Eye (tissue), 1 donor: ENCODE measurements at regions not wholly inside any gene's neighbourhood (a gene's known extent, or its start where the extent isn't known, plus 50 kb on each side); places are given as distances from the start of the nearest gene placed in this dataset.
"Not testable (repeated sequence)": the region's sequence is repeated elsewhere in the genome, so short reads cannot be mapped to it uniquely, and the experiment has no call there.

ENCODE experiments used
- DNase-seq: peaks from one replicate; pipeline ENCODE4 v3.0.0-alpha.2; 2015

DNA sequence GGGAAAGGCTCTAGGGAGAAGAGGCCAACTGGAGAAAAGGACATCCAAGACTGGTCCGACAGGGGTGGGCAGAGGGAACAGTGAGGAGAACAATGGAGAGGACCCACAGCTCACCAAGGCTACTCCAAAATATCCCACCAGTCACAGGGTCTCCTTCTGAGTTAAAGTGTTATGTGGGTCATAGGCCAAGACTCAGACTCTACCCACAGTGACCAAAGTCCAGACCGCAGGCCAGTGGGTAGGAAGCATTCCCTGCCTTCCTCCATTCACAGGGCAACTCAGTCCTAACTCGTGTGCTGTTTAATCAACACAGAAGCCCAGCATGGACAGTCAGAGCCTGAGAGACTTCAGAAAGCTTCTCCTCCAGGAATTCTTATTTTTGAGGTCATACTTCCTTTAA lies 260.6 kb downstream of the SMAD2 start:
- DNase-seq: no peak

DNA sequence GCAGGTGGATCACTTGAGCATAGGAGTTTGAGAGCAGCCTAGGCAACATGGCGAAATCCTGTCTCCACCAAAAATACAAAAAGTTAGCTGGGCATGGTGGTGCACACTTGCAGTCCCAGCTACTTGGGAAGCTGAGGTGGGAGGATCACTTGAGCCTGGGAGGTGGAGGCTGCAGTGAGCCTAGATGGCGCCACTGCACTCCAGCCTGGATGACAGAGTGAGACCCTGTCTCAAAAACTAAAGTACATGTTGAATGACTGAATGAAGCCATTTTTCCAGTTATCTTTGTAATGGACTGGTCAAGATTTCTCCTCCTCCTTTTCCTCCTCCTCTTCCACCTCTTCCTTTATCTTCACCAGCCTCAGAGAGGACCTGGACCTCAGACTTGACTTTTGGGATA lies 272.0 kb downstream of the SMAD2 start:
- DNase-seq: no peak

DNA sequence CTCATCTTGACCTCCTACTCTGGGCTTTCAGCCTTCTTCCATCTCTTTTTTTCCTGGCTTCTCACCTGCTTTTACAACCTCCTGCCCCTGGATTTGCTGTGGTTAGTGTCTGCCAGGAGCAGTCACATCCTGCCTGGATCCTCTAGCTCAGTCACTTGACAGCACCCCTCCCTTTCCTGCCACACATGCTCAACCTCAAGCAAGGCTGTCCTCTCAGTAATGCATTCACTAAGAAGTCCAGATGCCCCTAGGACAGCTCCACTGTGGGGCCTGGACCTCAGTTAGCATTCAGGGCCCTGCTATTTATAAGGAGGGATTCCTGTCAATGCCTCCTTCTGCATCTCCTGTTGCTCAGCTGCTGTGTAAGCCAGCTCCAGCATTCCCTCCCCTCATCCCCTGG lies 275.5 kb downstream of the SMAD2 start:
- no peak for DNase-seq

DNA sequence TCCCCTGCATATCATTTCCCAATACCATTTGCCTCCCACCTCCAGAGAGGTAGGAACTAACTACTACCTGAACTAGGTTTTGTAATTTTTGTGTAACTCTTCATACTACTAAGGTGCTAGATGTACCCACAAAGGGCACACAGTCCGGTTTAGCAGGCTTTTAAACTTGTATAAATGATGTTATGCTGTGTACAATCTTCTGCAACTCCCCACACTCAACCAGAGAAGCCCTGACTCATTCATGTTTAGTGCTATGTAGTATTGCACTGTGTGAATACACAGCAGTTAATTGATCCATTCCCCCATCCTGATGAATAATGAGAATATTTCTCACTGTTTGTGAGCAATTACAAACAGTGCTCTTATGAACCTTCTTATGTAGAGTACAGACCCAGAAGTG lies 285.6 kb downstream of the SMAD2 start:
- no peak for DNase-seq

DNA sequence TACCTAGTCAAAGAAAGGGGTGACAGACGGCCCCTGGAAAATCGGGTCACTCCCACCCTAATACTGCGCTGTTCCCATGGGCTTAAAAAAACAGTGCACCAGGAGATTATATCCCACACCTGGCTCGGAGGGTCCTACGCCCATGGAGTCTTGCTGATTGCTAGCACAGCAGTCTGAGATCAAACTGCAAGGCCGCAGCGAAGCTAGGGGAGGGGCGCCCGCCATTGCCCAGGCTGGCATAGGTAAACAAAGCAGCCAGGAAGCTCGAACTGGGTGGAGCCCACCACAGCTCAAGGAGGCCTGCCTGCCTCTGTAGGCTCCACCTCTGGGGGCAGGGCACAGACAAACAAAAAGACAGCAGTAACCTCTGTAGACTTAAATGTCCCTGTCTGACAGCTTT lies 292.9 kb downstream of the SMAD2 start:
- DNase-seq: not testable (repeated sequence)

DNA sequence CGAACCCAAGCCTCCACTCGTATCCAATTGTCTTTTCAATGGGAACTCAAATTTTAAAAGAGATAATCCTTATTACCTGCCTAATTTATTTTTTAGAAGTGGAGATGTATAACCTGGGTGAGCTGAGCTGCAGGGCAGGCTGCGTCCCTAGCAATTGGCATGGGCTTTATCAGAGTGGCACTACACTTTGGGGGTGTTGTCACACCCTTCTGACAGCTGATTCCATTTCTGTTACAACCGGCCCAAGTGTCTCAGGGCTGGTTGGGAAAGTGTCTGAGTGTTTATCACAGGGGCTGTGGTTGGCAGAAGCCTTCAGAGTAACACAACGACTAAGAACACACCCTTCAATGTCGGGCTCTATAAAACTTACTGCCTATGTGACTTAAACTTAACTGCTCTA lies 295.0 kb downstream of the SMAD2 start:
- DNase-seq: no peak

DNA sequence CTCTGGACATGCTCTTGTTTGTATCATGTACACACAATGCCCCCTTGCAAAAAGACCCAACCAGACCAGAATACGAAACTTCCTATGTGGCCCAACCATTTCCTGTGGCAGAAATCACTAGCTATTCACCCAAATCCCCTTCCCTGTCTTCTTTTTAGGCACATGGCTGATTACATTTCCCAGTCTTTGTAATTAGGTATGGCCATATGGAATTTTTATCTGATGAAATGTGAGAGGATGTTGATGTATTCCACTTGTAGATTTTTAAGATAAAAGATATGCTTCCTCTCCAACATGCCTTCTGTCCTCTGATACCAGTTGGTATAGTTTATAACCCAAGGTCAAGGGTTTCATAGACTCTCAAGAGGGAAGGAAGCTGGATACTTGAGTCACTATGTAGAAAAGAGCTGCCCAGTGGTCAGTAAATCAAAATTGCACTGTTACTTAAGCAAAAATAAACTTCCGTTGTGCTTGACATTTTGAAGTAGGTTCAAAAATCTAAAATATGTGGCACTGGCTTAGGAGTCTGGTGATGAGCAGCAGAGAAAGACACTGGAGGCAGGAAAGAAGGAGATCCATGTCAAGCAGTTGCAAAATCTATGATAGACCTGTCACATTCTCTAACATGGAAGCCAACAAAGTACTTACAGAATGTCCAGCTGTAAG lies 297.4 kb downstream of the SMAD2 start:
- DNase-seq: no peak

DNA sequence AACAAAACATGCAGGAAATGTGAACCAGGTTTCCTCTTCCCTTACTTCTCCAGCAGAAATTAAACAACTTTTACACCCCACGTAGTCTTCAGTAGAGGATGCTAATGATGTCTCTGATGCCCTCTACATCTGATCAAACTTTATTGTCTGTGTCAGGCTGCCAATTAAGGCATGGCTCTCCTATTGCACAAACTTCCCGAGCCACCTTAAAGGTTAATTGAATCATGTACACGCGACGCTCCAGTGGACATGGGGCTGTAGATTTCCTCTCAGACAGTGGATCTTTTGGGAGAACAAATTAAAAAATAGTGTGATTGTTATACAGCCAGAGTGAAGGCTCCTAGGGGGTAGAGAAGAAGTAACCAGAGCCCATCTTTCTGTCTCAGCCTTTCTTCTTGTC lies 301.6 kb downstream of the SMAD2 start:
- peak; percentile 7 for DNase-seq

DNA sequence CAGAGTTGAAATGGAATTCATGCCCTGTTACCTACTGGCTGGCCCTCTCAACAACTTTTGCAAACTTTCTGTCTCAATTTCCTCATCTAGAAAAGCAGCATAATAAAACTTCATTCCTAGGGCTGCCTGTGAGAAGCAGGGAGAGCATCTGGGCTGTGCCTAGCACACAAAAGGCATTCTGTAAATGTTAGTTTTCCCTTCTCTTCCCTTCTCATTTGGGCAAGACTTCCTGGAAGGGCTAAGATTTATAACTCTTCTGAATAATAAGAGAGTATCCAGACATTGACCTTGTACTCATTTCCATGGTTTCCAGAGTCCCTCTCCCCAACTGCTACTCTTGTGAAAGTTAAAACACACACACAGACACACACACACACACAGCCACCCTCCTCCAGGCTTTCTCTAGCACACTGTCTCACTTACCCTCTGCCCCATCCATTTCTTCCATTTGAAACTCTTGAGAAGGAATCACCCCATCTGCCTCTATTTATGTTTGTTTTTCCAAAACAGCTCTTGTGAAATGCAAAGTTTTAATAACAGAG lies 302.1 kb downstream of the SMAD2 start:
- DNase-seq: no peak

DNA sequence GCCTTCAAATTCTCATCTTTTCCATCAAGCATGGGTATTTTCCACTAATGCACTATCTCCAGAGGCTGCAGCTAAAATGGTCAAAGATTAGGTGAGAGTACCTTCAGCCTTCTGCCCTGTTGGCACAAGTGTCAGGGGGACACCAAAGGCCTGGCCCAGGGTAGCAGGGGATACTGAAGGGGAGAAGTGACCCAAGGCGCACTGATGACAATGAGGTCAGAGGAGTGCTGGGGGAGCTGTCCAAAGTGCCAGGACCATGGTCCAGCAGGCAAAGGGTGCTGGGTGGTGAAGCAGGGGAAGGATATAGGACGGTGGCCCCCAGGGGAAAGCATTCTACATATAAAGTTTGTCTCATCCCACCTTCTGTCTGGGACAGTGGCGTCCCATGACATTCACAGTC lies 303.4 kb downstream of the SMAD2 start:
- DNase-seq: no peak

DNA sequence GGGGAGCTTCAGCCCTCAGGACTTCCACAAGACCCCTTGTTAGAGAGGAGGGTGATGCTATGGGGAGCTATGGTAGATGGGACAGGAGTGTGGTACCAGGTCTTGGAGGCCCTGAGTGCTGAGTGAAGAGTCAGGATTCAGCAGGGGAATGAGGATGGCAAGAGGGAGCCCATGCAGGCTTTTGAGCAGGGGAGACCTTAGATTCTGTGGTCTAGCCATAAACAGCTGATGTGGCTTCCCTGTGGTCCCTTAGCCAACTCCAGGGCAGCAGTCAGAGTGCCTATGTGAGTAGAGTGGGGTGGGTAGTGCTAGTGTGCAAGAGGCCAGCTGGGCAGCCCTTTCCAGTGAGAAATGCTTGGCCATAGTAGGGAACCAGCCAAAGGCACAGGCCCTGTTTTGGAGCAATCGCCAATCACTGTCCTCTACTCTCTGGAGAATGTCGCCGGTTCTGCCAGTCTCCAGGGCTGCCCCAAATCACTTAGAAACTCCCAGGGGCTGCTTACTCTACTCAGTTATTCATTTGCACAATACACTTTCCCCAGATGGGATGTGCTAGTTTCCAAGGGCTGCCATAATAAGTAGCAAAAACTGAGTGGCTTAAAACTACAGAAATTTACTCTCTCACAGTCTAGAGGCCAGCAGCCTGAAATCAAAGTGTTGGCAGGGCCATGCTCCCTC lies 310.5 kb downstream of the SMAD2 start:
- DNase-seq: no peak

DNA sequence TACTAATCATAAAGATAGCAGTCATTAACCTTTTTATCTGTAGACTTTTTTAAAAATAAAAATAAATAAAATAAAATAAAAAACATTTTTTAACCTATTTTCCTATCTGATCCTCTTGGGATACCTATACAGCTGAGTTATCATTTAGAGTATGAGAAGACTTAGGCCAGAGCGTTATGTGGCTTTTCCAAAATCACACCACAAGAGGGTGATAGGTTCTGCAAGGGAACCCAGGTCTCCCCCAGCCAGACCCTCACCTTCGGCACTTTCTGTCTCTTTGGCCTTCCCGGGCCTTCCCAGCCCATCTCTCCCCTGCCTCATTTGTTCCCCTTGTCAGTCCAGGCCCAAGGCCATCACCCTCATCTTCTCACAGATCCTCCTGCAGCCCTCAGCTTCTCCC lies 311.7 kb downstream of the SMAD2 start:
- no peak for DNase-seq

DNA sequence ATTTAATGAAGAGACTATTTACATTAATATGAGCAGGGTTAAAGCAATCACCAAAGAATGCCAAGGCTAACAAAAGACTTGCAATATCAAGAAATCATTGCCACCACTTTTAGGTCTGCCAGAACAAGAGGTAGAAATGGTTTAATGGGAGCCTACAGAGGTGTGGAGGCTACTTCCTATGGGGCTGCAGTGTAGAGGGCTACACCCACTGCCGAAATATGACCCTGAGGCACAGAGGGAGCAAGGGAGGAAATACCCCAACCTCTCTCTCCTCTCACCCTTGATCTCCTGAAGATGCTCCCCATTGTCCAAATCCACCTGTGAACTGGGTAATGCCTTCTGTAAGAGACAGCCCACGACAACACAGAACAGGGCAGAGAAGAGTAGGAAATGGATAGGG lies 315.4 kb downstream of the SMAD2 start:
- DNase-seq: no peak

DNA sequence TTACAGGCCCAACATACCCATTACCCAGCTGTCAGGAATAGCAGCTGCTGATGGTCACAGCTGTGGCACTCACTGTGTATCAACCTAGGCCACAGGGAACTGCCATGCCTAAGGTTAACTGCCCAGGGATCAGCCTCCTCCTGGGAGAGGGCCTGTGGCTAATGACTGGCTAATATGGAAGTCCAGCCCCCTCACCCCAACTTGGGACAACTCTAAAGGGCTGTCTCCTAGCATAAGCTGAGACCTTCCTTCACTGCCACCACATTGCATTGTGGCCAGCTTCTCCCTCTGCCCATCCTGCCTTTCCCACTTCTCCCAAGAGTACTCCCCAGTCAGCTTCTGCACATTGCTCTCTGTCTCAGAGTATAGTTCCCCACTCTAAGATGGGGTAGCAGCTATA lies 316.5 kb downstream of the SMAD2 start:
- DNase-seq: no peak

DNA sequence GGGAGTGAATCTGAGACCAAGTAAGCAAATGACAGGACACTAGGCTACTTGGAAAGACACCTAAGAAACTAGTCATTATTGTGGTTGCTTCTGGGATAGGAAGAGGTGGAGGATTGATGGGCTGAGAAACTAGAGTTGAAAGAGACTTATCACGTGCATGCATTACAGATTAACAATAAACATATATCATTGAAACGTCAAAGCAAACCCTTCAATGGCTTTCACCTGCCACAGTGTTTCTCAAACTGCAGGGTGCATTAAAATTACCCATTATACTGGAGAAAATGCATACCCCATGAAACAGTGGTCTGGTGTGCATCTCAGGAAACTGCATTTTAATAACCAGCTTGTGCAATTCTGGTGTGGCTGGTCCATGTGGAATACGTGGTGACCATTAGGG lies 318.8 kb downstream of the SMAD2 start:
- DNase-seq: no peak

DNA sequence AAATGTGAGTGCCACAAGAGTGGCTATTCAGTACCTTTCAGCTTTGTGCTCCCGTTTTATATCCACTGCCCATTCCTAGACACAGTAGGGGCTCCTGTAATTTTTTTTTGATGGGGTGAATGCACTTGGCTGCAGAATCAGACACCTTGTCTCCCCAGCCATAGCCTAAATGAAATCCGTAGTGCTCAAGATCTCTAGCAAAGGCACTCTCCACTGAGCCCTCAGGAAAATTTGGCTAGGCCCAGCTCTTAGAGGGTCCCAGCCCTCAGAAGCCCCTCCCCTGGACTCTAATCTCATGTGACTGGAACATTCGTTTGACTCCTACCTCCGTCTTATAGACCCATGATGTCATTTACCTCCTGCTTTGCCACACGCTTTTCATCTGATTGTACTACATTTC lies 323.9 kb downstream of the SMAD2 start:
- no peak for DNase-seq

DNA sequence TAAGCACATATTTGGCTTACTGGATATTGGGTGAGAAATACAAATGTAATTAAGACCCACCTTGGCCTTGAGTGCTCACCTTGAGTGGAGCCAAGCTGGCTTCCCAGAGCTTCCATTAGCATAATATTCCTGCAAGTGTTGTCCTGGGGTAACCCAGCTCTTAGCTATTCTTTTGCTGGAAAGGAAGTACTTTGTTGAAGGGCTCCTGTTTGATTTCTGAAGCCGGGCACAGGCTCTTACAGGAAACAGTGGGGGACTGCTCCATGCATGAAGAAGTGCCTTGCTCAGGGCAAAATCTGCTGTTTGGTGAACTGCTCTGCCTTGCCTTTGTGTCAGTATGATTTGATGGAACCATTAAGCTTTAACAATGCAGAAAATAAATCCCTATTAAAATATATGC lies 325.4 kb downstream of the SMAD2 start:
- no peak for DNase-seq

DNA sequence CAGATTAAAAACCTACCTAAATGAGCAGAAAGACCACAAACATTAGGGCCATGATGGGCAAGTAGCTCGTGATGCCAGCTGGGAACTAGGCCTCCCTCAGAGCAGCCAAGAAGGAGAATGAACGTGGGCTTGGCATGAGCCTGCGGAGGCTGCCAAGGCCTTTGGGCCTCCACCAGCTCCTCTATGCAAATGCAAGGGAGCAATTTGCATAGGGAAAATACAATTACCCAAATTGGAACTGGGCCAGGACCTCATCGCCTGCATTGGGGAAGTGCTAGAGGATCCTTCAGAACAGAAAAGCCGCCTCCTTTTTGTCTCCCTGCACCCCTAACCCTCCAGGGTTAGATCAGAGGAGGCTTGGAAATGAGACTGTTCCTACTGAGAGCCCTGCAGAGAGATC lies 326.4 kb downstream of the SMAD2 start:
- no peak for DNase-seq

DNA sequence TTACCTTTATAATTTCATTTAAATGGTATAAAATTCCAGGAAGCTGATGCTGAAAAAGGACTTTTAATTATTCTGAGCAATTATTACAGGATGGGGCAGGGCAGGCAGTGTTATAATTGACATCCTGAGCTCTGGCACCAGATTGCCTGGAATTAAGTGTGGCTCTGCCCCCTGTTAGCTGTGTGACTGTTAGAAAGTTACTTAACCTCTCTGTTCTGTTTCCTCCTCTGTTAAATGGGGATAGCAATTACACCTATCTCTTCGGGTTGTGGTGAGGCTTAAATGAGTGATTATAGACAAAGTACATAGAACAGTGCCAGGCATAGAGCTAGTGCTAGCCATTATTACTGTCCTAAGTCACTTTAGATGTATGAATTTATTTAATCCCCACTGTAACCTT lies 327.3 kb downstream of the SMAD2 start:
- no peak for DNase-seq

DNA sequence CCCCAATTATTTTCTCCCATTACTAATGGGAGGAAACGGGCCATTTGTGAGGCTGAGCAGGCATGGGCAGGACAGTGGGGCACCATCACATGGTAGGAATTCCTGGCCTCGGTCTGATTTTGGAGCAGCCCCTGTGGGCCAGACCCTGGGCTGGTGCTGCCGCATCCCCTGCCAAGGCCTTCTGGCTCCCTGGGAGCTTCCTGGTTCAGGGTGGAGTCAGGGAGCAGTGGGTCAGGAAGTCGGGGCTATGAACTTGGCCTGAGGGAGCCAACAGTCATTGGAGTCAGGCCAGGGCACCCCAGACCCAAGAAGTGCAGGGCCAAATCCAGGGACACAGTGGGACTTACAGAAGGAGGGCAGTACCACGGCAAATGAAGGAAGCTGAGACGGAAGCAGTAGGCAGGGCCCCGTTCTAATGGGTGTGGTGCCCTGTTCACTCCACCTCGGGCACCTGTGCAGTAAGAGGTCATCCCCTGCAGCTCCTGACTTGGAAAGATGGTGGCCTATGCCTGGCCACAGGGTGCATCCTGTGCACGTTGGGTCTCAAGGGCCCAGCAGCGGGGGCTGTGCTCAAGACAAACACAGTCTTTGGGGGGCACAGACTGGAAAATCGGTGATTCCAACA lies 328.1 kb downstream of the SMAD2 start:
- no peak for DNase-seq

DNA sequence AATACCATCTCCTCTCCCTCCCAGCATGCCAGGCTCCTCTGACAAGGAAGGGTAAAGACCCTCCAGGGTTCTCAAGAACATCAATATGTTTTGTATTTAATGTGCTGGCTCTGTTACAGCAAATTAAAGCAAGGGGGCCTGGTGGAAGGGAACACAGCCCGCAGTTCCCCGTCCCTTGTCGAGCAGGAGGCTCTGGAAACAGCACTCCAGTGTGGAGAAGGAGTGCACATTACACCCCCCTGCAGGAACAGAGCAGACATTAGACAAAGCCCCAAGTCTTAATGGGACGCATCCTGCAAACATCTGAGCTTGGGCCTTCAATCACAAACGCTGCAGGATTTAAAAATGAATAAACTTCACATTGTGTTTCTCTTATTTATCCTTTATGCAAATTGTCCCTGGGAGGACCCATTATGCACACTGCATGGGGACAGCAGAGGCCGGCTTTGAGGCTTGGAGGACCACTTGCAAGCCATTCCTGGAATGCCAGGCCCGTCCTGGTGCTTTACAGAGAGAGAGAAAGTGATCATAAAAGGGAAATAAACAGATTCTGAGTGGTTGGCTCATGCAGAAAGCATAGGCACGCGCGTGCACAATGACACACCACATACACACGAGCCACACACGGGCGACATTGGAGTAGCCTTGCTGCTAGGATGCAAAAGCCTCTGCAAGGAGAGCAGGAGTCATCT lies 328.7 kb downstream of the SMAD2 start:
- DNase-seq: peak; percentile 52

DNA sequence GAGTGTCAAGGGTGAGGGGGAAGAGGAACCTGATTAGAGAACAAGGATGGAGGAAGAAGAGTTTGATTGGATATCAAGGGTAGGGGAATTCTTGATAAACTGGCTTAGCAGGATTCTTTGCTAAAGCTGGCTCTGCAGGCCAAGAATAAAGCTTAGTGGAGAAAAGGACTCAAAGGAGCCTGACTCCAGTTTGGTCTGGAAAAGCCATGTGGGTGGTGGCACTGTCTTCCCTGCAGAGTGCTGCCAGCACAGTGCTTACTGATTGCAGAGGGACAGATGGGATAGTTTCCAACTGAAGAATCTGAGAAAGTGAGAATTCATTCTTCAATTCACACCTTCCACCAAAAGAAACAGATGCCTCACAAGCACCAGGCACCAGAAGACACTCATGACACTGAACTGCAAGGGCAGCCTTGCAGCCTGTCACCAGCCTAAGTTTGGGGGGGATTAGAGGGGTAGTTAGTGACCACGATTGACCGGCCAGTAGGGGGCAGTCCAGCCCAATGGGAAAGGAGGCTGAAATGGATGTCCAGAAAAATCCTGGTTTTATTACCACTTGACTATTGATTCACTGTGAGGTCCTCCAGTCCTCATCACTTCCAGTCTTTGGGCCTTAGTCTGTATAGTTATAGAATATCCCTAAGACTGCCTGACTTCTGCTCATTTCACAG lies 334.5 kb downstream of the SMAD2 start:
- DNase-seq: no peak

DNA sequence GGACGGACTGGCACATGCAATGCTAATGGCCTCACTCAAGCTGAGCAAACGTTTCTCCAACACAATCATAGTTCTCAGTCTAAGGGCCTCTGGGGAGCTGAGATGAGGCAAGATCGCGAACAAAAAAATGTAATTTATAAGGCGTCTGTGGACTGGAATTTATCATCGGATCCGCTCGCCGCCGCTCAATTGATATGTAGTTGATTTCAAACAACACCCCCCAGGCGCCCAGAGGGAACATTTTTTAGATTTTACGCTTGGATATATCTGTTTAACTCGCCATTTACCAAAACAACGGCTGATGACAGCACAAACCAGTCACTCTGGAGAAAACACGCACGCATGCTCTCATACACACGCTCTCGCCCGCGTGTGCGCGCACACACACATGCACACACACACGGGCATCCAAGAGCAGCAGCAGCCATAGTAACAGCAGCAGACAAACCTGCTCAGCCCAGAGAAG lies 335.8 kb downstream of the SMAD2 start:
- peak; percentile 88 for DNase-seq
